K562 (cell line): ENCODE measurements at regions not wholly inside any gene's neighbourhood (a gene's known extent, or its start where the extent isn't known, plus 50 kb on each side); places are given as distances from the start of the nearest gene placed in this dataset.

ENCODE experiments used
- ATF7 ChIP-seq: fragments of 450-650 bp; IDR thresholded peaks from 2 replicates; pipeline ENCODE4 v1.7.1; 2014; ENCODE audit warnings: mild to moderate bottlenecking, moderate library complexity
- CAMTA2 ChIP-seq: fragments of 250-450 bp; sonication (Bioruptor Pico); conservative IDR thresholded peaks from 2 replicates; pipeline ENCODE4 v1.5.1; 2022
- CREB1 ChIP-seq, 2 experiments: sonication (generic) in 1 of 2; formaldehyde crosslinking in 1 of 2; IDR thresholded peaks; 2 replicates each; pipeline versions ENCODE4 v1.6.1 to v1.8.0; 2012 to 2022; ENCODE audit warnings: inconsistent platforms in 1 of 2, mild to moderate bottlenecking in 1 of 2, missing genetic modification reagents in 1 of 2, moderate library complexity in 1 of 2
- NR2C1 ChIP-seq, 2 experiments: fragments of 450-650 bp; IDR thresholded peaks; 2 replicates each; pipeline ENCODE4 v1.6.1; 2017; ENCODE audit warnings: mild to moderate bottlenecking in 2 of 2, antibody characterized with exemption in 1 of 2, inconsistent platforms in 1 of 2, missing compliant biosample characterization in 1 of 2, missing genetic modification characterization in 1 of 2
- TF ChIP-seq, protein P1 (sequence below): sonication (generic); formaldehyde crosslinking; IDR thresholded peaks from 2 replicates; pipeline ENCODE4 v1.4.0; 2020; ENCODE audit warnings: mild to moderate bottlenecking, missing genetic modification reagents

DNA sequence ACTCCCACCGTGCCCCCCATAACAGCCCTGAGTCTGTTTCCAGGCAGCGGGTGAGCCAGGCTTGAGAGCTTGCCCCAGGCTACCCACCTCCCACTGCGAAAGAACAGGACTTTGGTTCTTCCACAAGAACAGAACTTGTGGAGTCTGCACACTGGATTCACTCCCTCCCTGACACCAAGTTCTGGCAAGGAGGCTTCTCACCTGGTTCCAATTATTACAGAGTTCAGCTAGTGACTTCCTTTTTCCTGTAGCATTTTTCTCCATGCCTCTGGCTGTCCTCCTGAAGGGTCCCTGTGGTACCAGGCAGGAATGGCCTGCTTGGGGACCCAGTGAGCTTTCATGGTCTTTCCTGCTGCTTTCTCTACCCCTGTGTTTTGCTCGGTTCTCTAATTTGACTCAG is 208.6 kb upstream of the SFRP2 start:
- no peak for TF ChIP-seq ATF7
- TF ChIP-seq CAMTA2 (CRISPR knock-in tag), result no peak
- TF ChIP-seq CREB1 (IDR thresholded peaks at IDR 0.05), result no peak
- no peak for TF ChIP-seq CREB1 (CRISPR knock-in tag; IDR thresholded peaks at IDR 0.05)
- TF ChIP-seq NR2C1 (IDR thresholded peaks at IDR 0.05), result no peak
- no peak for TF ChIP-seq NR2C1 (tag; IDR thresholded peaks at IDR 0.05)
- TF ChIP-seq, protein P1, sequence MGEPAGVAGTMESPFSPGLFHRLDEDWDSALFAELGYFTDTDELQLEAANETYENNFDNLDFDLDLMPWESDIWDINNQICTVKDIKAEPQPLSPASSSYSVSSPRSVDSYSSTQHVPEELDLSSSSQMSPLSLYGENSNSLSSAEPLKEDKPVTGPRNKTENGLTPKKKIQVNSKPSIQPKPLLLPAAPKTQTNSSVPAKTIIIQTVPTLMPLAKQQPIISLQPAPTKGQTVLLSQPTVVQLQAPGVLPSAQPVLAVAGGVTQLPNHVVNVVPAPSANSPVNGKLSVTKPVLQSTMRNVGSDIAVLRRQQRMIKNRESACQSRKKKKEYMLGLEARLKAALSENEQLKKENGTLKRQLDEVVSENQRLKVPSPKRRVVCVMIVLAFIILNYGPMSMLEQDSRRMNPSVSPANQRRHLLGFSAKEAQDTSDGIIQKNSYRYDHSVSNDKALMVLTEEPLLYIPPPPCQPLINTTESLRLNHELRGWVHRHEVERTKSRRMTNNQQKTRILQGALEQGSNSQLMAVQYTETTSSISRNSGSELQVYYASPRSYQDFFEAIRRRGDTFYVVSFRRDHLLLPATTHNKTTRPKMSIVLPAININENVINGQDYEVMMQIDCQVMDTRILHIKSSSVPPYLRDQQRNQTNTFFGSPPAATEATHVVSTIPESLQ, result no peak
